Upper lobe of left lung (tissue), 6 donors: ENCODE measurements at regions not wholly inside any gene's neighbourhood (a gene's known extent, or its start where the extent isn't known, plus 50 kb on each side); places are given as distances from the start of the nearest gene placed in this dataset.
"Not testable (repeated sequence)": the region's sequence is repeated elsewhere in the genome, so short reads cannot be mapped to it uniquely, and the experiment has no call there.

Experiments
- ATAC-seq, 2 donors: fragments of 200-7000 bp; cut with Tn5 transposase; one replicate each; pipeline ENCODE4 v1.9.1; 2022; ENCODE audit warnings: mild to moderate bottlenecking in 2 of 2, moderate library complexity in 2 of 2; ENCODE audit not compliant: low FRiP score in 2 of 2
- DNase-seq, 2 donors: peaks; one replicate each; pipeline ENCODE4 v3.0.0-alpha.2; 2019 to 2020
- H3K27ac ChIP-seq, 4 donors: fragments of 200-600 bp; sonication (generic); one replicate each; pipeline ENCODE4 v1.5.1; 2016 to 2019
- H3K27me3 ChIP-seq, 4 donors: fragments of 200-600 bp; sonication (generic); one replicate each; pipeline ENCODE4 v1.5.1; 2017 to 2019
- H3K36me3 ChIP-seq, 4 donors: fragments of 200-600 bp; sonication (generic); one replicate each; pipeline ENCODE4 v1.5.1; 2016 to 2019
- H3K4me1 ChIP-seq, 4 donors: fragments of 200-600 bp; sonication (generic); one replicate each; pipeline ENCODE4 v1.5.1; 2018 to 2019
- H3K4me3 ChIP-seq, 4 donors: fragments of 200-600 bp; sonication (generic); one replicate each; pipeline ENCODE4 v1.5.1; 2017 to 2019; ENCODE audit warnings: mild to moderate bottlenecking in 2 of 4, moderate library complexity in 1 of 4
- H3K9me3 ChIP-seq, 4 donors: fragments of 200-600 bp; sonication (generic); one replicate each; pipeline ENCODE4 v1.5.1; 2018 to 2019
- CTCF ChIP-seq, 6 experiments: fragments of 450-650 bp in 4 of 6; fragments of 200-600 bp in 2 of 6; sonication (generic) in 2 of 6; IDR thresholded peaks; one replicate each; pipeline ENCODE4 v1.5.1; 2016 to 2019; ENCODE audit warnings: antibody characterized with exemption in 6 of 6
- EP300 ChIP-seq, 4 donors: sonication (generic); formaldehyde crosslinking; IDR thresholded peaks; one replicate each; pipeline ENCODE4 v1.5.1; 2017; ENCODE audit warnings: antibody characterized with exemption in 4 of 4, control low read depth in 2 of 4
- POLR2A ChIP-seq, 4 donors: fragments of 450-650 bp; IDR thresholded peaks; one replicate each; pipeline ENCODE4 v1.5.1; 2016 to 2017; ENCODE audit warnings: antibody characterized with exemption in 4 of 4, mild to moderate bottlenecking in 2 of 4
- POLR2AphosphoS5 ChIP-seq, 2 donors: sonication (generic); formaldehyde crosslinking; IDR thresholded peaks; one replicate each; pipeline ENCODE4 v1.5.1; 2017; ENCODE audit warnings: antibody characterized with exemption in 2 of 2
- WGBS, 2 donors: methylation state at CpG; one replicate each; pipeline ENCODE4 v1.1.5; 2017 to 2018; 5-methylcytosine and 5-hydroxymethylcytosine counted together
- donor health status: DM: no; HTN: no; CAD: no; lungs with moderate emphysema.
- donor health status: DM: no; HTN: yes; CAD: no; lungs with severe emphysema.

GRCh38 chr13:88717946-88718345, 1046.8 kb downstream of the SLITRK5 start:
- Histone ChIP-seq H3K4me1 (no peaks in the 10 kb centered on the region), H3K9me3 (no peaks in the 10 kb centered on the region), H3K27me3 (no peaks in the 10 kb centered on the region), H3K36me3 (no peaks in the 10 kb centered on the region), H3K4me3 (no peak overlapping the region), H3K27ac (no peak overlapping the region)
- no peak for TF ChIP-seq POLR2A (IDR thresholded peaks at IDR 0.05)
- no peak for TF ChIP-seq CTCF (IDR thresholded peaks at IDR 0.05)
- no peak for TF ChIP-seq POLR2AphosphoS5 (IDR thresholded peaks at IDR 0.05)
- no peak for TF ChIP-seq EP300 (IDR thresholded peaks at IDR 0.05)
- ATAC-seq, result no peak
- 94 to 96% methylated on average over 20 to 22 of the region's 22 CpGs for WGBS, 2 donors
- peak in 1 of 2 donors; percentile 36 for DNase-seq

GRCh38 chr13:88718781-88719180, 1047.6 kb downstream of the SLITRK5 start:
- TF ChIP-seq POLR2A (IDR thresholded peaks at IDR 0.05), result no peak
- TF ChIP-seq EP300 (IDR thresholded peaks at IDR 0.05), result no peak
- no peak for TF ChIP-seq POLR2AphosphoS5 (IDR thresholded peaks at IDR 0.05)
- TF ChIP-seq CTCF (IDR thresholded peaks at IDR 0.05), result no peak
- DNase-seq (no peak), ATAC-seq (no peak)
- H3K4me1 ChIP-seq, result no peaks in the 10 kb centered on the region
- WGBS, 2 donors, result 74 to 81% methylated on average over 1 of the region's 1 CpG
- H3K27me3 ChIP-seq, result no peaks in the 10 kb centered on the region
- H3K27ac ChIP-seq, result no peak overlapping the region
- H3K4me3 ChIP-seq, result no peak overlapping the region
- no peaks in the 10 kb centered on the region for H3K36me3 ChIP-seq
- H3K9me3 ChIP-seq, result no peaks in the 10 kb centered on the region

- no peaks in the 10 kb centered on the region for H3K27me3 ChIP-seq
- ATAC-seq, result peak in 1 of 2 donors; percentile 22
- no peak for TF ChIP-seq EP300 (IDR thresholded peaks at IDR 0.05)
- TF ChIP-seq POLR2A (IDR thresholded peaks at IDR 0.05), result no peak
- TF ChIP-seq POLR2AphosphoS5 (IDR thresholded peaks at IDR 0.05), result no peak
- TF ChIP-seq CTCF (IDR thresholded peaks at IDR 0.05), result no peak
These were observed 1054.9 kb downstream of the SLITRK5 start for GRCh38 chr13:88726075-88726474.

GRCh38 chr13:88727236-88727635, 1056.1 kb downstream of the SLITRK5 start:
- not testable (repeated sequence) for H3K4me3 ChIP-seq, H3K27ac ChIP-seq, H3K27me3 ChIP-seq, DNase-seq, H3K4me1 ChIP-seq, ATAC-seq, H3K36me3 ChIP-seq, H3K9me3 ChIP-seq
- 78 to 85% methylated on average over 7 of the region's 7 CpGs for WGBS, 2 donors

More at GRCh38 chr13:88726075-88726474, 1054.9 kb downstream of the SLITRK5 start:
- DNase-seq, result peak in 1 of 2 donors; percentile 40
- H3K4me1 ChIP-seq, result no peaks in the 10 kb centered on the region
- no peak overlapping the region for H3K4me3 ChIP-seq
- no peak overlapping the region for H3K27ac ChIP-seq
- no peaks in the 10 kb centered on the region for H3K36me3 ChIP-seq
- peaks cover 0 to 9% (median 0%) of the 10 kb centered on the region in 4 donors for H3K9me3 ChIP-seq
- 95% methylated on average over 3 of the region's 3 CpGs; no CpG with 5 or more reads in 1 of the 2 donors for WGBS, 2 donors

- Histone ChIP-seq H3K4me1 (no peaks in the 10 kb centered on the region), H3K9me3 (peaks cover 0 to 9% (median 0%) of the 10 kb centered on the region in 4 donors), H3K27me3 (no peaks in the 10 kb centered on the region), H3K4me3 (no peak overlapping the region), H3K36me3 (no peaks in the 10 kb centered on the region), H3K27ac (no peak overlapping the region)
- DNase-seq (no peak), ATAC-seq (no peak)
- WGBS, 2 donors, result 60 to 75% methylated on average over 3 of the region's 3 CpGs
- no peak for TF ChIP-seq POLR2AphosphoS5 (IDR thresholded peaks at IDR 0.05)
These were observed 1058.4 kb downstream of the SLITRK5 start for GRCh38 chr13:88729605-88730004.

GRCh38 chr13:88736026-88736425, 1064.9 kb downstream of the SLITRK5 start:
- Histone ChIP-seq H3K36me3 (no peaks in the 10 kb centered on the region), H3K27me3 (no peaks in the 10 kb centered on the region), H3K27ac (no peak overlapping the region), H3K4me1 (no peaks in the 10 kb centered on the region), H3K4me3 (no peak overlapping the region), H3K9me3 (no peaks in the 10 kb centered on the region)
- 56 to 71% methylated on average over 2 of the region's 2 CpGs for whole genome bisulfite sequencing, 2 donors
- DNase-seq, result no peak
- no peak for ATAC-seq
- TF ChIP-seq POLR2A (IDR thresholded peaks at IDR 0.05) (no peak), CTCF (IDR thresholded peaks at IDR 0.05) (no peak), EP300 (IDR thresholded peaks at IDR 0.05) (no peak), POLR2AphosphoS5 (IDR thresholded peaks at IDR 0.05) (no peak)
